Panc1 (cell line): ENCODE measurements at regions not wholly inside any gene's neighbourhood (a gene's known extent, or its start where the extent isn't known, plus 50 kb on each side); places are given as distances from the start of the nearest gene placed in this dataset.

Experiments
- ATAC-seq: fragments of 200-7000 bp; cut with Tn5 transposase; 2 replicates; pipeline ENCODE4 v1.9.1; 2020; ENCODE audit warnings: mild to moderate bottlenecking, moderate library complexity
- BruUV-seq: library from RNA; stranded (reverse); fragments of 400-500 nt; replicated peaks from 2 replicates; lab custom pipeline; 2021; lab: Mats Ljungman, UMichigan
- CTCF ChIA-PET: fragments of 300-600 bp; sonication (Branson Sonifier 250); formaldehyde crosslinking; loops from one replicate; lab custom pipeline; 2022; ENCODE audit warnings: antibody characterized with exemption; lab: Charles Lee
- POLR2A ChIA-PET: fragments of 300-600 bp; sonication (Branson Sonifier 250); formaldehyde crosslinking; loops from one replicate; lab custom pipeline; 2022; ENCODE audit warnings: antibody characterized with exemption; lab: Charles Lee
- DNase-seq: peaks from one replicate; pipeline ENCODE4 v3.0.0-alpha.2; 2010; ENCODE audit warnings: low read depth, low spot score
- H3K27ac ChIP-seq: 2 replicates; pipeline ENCODE4 v1.5.1; 2011; ENCODE audit warnings: mild to moderate bottlenecking, low read length, inconsistent platforms
- H3K27me3 ChIP-seq: fragments of 200-500 bp; sonication (Bioruptor generic); 2 replicates; pipeline ENCODE4 v1.6.0; 2014; ENCODE audit warnings: low read length, inconsistent platforms; ENCODE audit not compliant: control insufficient read depth, insufficient read depth
- H3K36me3 ChIP-seq: fragments of 200-500 bp; sonication (Bioruptor generic); 2 replicates; pipeline ENCODE4 v1.5.1; 2014; ENCODE audit warnings: inconsistent platforms, mild to moderate bottlenecking, low read length, moderate library complexity; ENCODE audit not compliant: control insufficient read depth, insufficient read depth
- H3K4me1 ChIP-seq: 2 replicates; pipeline ENCODE4 v1.5.1; 2011; ENCODE audit warnings: inconsistent platforms, mild to moderate bottlenecking, low read length, moderate library complexity; ENCODE audit not compliant: control insufficient read depth, insufficient read depth
- H3K4me3 ChIP-seq, 2 experiments: 2 replicates each; pipeline ENCODE4 v1.5.1; 2011 to 2012; ENCODE audit warnings: low read depth in 2 of 2, low read length in 2 of 2, mild to moderate bottlenecking in 2 of 2, inconsistent platforms in 1 of 2, moderate library complexity in 1 of 2
- H3K9me3 ChIP-seq: fragments of 200-500 bp; sonication (Bioruptor generic); 2 replicates; pipeline ENCODE4 v1.5.1; 2014; ENCODE audit warnings: low read depth, mild to moderate bottlenecking, inconsistent platforms, low read length, moderate library complexity; ENCODE audit not compliant: control insufficient read depth, insufficient read depth
- POLR2AphosphoS5 ChIP-seq: IDR thresholded peaks from 2 replicates; pipeline ENCODE4 v1.6.1; 2012; ENCODE audit warnings: mild to moderate bottlenecking, low read depth, low read length, moderate library complexity
- SIN3A ChIP-seq: IDR thresholded peaks from 2 replicates; pipeline ENCODE4 v1.6.1; 2012; ENCODE audit warnings: low read depth, mild to moderate bottlenecking, low read length, moderate library complexity, borderline replicate concordance; ENCODE audit not compliant: insufficient read depth
- TCF7L2 ChIP-seq: IDR thresholded peaks from 2 replicates; pipeline ENCODE4 v1.6.1; 2011; ENCODE audit warnings: mild to moderate bottlenecking, low read depth, low read length, inconsistent platforms
- in situ Hi-C: cut with HindIII; loops from 2 replicates; pipeline ENCODE4 v1.10.0; 2016; ENCODE audit warnings: low sequenced_read_pairs, low pct_unique_long_range_greater_than_20kb
- intact Hi-C: fragments of 100-400 bp; cut with micrococcal nuclease; formaldehyde crosslinking; loops from one replicate; pipeline ENCODE4 v1.10.0; 2022; ENCODE audit not compliant: unreplicated experiment
- TF ChIP-seq, protein P1 (sequence below), 2 experiments: IDR thresholded peaks; 2 replicates each; pipeline ENCODE4 v1.6.1; 2011 to 2012; ENCODE audit warnings: low read depth in 2 of 2, control low read depth in 1 of 2, low read length in 1 of 2, mild to moderate bottlenecking in 1 of 2, moderate library complexity in 1 of 2; ENCODE audit not compliant: insufficient read depth in 1 of 2
- TF ChIP-seq, protein P2 (sequence below): fragments of 450-650 bp; IDR thresholded peaks from 2 replicates; pipeline ENCODE4 v1.5.1; 2017; ENCODE audit warnings: mild to moderate bottlenecking

DNA sequence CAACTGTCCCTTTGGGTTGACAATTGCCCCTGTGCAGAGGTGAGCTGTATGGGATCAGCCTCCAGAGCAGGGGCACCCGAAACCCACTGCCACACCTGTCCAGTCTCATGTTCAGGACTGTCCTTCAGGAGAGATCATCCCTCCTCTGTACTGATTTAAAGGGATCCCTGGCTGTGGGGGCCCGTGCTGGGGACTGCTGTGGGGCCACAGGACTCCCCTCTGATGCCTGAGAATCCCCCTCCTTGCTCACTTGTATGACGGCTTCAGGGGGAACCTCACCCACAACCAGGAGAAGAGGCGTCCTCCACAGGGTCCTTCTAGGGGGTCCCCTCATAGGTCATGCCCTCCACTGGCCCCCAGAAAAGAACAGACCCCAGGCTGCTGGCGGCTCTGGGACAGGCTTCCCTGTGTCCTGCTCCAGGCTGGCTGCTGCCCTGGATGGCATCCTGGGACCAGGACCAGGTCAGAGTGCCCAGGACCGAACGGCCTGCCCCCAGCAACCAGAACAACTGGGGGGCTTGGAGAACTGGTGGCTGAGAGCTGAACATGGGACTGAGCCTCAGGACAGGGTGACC, 77.5 kb upstream of the ACTRT2 start:
- in situ Hi-C loops: no loop called here
- CTCF ChIA-PET: no interaction called here
- intact Hi-C loops: no loop called here
- Histone ChIP-seq H3K27ac (no peak overlapping the region), H3K9me3 (peaks cover 8% of the 10 kb centered on the region; the same call in 1 of the 2 replicates), H3K36me3 (no peaks in the 10 kb centered on the region), H3K4me3 (no peak overlapping the region), H3K27me3 (peaks cover 4% of the 10 kb centered on the region; the same call in 1 of the 2 replicates), H3K4me1 (no peaks in the 10 kb centered on the region)
- POLR2A ChIA-PET: no interaction called here
- DNase-seq (no peak), ATAC-seq (no peak)
- no TSS peak for BruUV-seq
- TF ChIP-seq, protein P1, sequence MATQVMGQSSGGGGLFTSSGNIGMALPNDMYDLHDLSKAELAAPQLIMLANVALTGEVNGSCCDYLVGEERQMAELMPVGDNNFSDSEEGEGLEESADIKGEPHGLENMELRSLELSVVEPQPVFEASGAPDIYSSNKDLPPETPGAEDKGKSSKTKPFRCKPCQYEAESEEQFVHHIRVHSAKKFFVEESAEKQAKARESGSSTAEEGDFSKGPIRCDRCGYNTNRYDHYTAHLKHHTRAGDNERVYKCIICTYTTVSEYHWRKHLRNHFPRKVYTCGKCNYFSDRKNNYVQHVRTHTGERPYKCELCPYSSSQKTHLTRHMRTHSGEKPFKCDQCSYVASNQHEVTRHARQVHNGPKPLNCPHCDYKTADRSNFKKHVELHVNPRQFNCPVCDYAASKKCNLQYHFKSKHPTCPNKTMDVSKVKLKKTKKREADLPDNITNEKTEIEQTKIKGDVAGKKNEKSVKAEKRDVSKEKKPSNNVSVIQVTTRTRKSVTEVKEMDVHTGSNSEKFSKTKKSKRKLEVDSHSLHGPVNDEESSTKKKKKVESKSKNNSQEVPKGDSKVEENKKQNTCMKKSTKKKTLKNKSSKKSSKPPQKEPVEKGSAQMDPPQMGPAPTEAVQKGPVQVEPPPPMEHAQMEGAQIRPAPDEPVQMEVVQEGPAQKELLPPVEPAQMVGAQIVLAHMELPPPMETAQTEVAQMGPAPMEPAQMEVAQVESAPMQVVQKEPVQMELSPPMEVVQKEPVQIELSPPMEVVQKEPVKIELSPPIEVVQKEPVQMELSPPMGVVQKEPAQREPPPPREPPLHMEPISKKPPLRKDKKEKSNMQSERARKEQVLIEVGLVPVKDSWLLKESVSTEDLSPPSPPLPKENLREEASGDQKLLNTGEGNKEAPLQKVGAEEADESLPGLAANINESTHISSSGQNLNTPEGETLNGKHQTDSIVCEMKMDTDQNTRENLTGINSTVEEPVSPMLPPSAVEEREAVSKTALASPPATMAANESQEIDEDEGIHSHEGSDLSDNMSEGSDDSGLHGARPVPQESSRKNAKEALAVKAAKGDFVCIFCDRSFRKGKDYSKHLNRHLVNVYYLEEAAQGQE (IDR thresholded peaks at IDR 0.05; ENCODE audit: insufficient read depth in 1 of 2, low read depth in 2 of 2, low read length in 1 of 2): no peak
- TF ChIP-seq POLR2AphosphoS5 (no peak), TCF7L2 (no peak), SIN3A (no peak)
- TF ChIP-seq, protein P2, sequence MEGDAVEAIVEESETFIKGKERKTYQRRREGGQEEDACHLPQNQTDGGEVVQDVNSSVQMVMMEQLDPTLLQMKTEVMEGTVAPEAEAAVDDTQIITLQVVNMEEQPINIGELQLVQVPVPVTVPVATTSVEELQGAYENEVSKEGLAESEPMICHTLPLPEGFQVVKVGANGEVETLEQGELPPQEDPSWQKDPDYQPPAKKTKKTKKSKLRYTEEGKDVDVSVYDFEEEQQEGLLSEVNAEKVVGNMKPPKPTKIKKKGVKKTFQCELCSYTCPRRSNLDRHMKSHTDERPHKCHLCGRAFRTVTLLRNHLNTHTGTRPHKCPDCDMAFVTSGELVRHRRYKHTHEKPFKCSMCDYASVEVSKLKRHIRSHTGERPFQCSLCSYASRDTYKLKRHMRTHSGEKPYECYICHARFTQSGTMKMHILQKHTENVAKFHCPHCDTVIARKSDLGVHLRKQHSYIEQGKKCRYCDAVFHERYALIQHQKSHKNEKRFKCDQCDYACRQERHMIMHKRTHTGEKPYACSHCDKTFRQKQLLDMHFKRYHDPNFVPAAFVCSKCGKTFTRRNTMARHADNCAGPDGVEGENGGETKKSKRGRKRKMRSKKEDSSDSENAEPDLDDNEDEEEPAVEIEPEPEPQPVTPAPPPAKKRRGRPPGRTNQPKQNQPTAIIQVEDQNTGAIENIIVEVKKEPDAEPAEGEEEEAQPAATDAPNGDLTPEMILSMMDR: no peak

DNA sequence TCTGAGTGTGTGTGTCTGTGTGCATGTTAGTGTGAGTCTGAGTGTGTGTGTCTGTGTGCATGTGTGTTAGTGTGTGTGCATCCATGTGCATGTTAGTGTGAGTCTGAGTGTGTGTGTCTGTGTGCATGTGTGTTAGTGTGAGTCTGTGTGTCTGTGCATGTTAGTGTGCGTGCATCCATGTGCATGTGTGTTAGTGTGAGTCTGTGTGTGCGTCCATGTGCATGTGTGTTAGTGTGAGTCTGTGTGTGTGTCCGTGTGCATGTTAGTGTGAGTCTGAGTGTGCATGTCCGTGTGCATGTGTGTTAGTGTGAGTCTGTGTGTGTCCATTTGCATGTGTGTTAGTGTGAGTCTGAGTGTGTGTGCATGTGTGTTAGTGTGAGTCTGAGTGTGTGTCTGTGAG, 76.6 kb upstream of the ACTRT2 start:
- BruUV-seq: no TSS peak
- Histone ChIP-seq H3K9me3 (peaks cover 8% of the 10 kb centered on the region; the same call in 1 of the 2 replicates), H3K27me3 (peaks cover 4% of the 10 kb centered on the region; the same call in 1 of the 2 replicates), H3K4me3 (no peak overlapping the region), H3K4me1 (no peaks in the 10 kb centered on the region), H3K27ac (no peak overlapping the region), H3K36me3 (no peaks in the 10 kb centered on the region)
- TF ChIP-seq TCF7L2: no peak
- TF ChIP-seq, protein P2: no peak
- TF ChIP-seq POLR2AphosphoS5: no peak
- DNase-seq (no peak), ATAC-seq (no peak)
- intact Hi-C loops (no loop called here), in situ Hi-C loops (no loop called here)
- POLR2A ChIA-PET: no interaction called here
- CTCF ChIA-PET: no interaction called here
